Osteoblast (primary cell): ENCODE measurements at regions not wholly inside any gene's neighbourhood (a gene's known extent, or its start where the extent isn't known, plus 50 kb on each side); places are given as distances from the start of the nearest gene placed in this dataset.

Experiments
- DNase-seq: peaks from one replicate; pipeline ENCODE4 v3.0.0; 2011; ENCODE audit warnings: low spot score, mixed read lengths; ENCODE audit not compliant: insufficient read length; ENCODE audit errors: missing footprints
- H2AFZ ChIP-seq: 2 replicates; pipeline ENCODE4 v1.6.0; 2011; ENCODE audit warnings: mild to moderate bottlenecking, low read length
- H3K27ac ChIP-seq: 2 replicates; pipeline ENCODE4 v1.5.1; 2011; ENCODE audit warnings: mild to moderate bottlenecking, low read depth, low read length, moderate library complexity
- H3K27me3 ChIP-seq: 2 replicates; pipeline ENCODE4 v1.6.0; 2012; ENCODE audit warnings: mild to moderate bottlenecking, control low read depth, inconsistent platforms, low read length, moderate library complexity; ENCODE audit not compliant: insufficient read depth
- H3K36me3 ChIP-seq: 2 replicates; pipeline ENCODE4 v1.5.1; 2011; ENCODE audit warnings: mild to moderate bottlenecking, low read length, control low read depth, moderate library complexity; ENCODE audit not compliant: insufficient read depth
- H3K4me1 ChIP-seq: 2 replicates; pipeline ENCODE4 v1.5.1; 2011; ENCODE audit warnings: mild to moderate bottlenecking, low read length, control low read depth, moderate library complexity; ENCODE audit not compliant: insufficient read depth
- H3K4me2 ChIP-seq: 2 replicates; pipeline ENCODE4 v1.6.0; 2011; ENCODE audit warnings: mild to moderate bottlenecking, low read length; ENCODE audit not compliant: insufficient read depth
- H3K4me3 ChIP-seq: fragments of 200-600 bp; sonication (generic); 3 replicates; pipeline ENCODE4 v1.5.1; 2012; ENCODE audit warnings: mild to moderate bottlenecking, low read length, inconsistent platforms; ENCODE audit not compliant: insufficient read depth
- H3K79me2 ChIP-seq: 2 replicates; pipeline ENCODE4 v1.6.0; 2012; ENCODE audit warnings: mild to moderate bottlenecking, low read length, control low read depth, inconsistent platforms; ENCODE audit not compliant: insufficient read depth
- H3K9me3 ChIP-seq: 2 replicates; pipeline ENCODE4 v1.5.1; 2011; ENCODE audit warnings: low read depth, low read length, control low read depth
- H4K20me1 ChIP-seq: 2 replicates; pipeline ENCODE4 v1.6.0; 2012; ENCODE audit warnings: mild to moderate bottlenecking, low read length, control low read depth; ENCODE audit not compliant: insufficient read depth
- TF ChIP-seq, protein P1 (sequence below): IDR thresholded peaks from 2 replicates; pipeline ENCODE4 v1.5.1; 2011; ENCODE audit warnings: mild to moderate bottlenecking, low read depth, low read length, moderate library complexity; ENCODE audit errors: extremely low read depth

DNA sequence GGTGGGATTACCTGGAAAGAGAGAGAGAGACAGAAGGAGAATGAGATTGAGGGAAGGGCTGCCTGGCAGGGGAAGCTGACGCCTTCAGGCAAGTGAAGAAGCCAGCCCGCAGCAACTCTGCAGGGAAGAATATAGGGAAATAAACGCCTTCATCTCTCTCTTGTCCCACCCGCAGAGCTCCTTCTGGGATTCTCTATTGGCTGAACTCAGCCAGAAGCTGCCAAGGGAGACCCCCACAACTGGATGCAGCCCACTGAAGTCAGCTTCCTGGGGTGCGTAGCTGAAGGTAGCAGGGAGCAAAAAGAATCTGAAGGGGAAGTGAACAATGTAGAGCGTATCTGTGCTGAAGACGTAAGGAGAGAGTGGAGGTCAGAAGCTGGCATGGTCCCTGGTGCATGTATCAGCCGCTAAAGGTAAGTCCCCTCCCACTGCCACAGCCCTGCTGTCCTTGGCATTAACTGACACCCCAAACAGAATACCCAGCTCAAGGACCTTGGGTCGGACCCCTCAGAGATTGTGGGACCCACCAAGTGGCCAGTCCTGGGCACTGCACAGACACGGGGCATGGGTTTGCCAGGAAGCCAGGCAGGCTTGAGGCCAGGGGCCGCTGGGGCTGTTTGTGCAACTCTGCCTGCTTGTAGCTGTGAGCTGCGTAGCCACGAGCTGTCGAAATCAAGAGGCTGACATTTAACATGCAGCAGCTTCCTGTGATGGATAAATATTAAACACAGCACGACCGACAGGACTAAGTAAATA lies 469.9 kb downstream of the MN1 start:
- Histone ChIP-seq H3K9me3 (peaks cover 2% of the 10 kb centered on the region), H3K4me1 (no peaks in the 10 kb centered on the region), H3K79me2 (no peaks in the 10 kb centered on the region), H4K20me1 (no peaks in the 10 kb centered on the region), H3K27ac (no peak overlapping the region), H2AFZ (peak overlapping the region; percentile 52), H3K4me3 (no peak overlapping the region), H3K36me3 (no peaks in the 10 kb centered on the region), H3K27me3 (peaks cover 21% of the 10 kb centered on the region), H3K4me2 (no peak overlapping the region)
- TF ChIP-seq, protein P1, sequence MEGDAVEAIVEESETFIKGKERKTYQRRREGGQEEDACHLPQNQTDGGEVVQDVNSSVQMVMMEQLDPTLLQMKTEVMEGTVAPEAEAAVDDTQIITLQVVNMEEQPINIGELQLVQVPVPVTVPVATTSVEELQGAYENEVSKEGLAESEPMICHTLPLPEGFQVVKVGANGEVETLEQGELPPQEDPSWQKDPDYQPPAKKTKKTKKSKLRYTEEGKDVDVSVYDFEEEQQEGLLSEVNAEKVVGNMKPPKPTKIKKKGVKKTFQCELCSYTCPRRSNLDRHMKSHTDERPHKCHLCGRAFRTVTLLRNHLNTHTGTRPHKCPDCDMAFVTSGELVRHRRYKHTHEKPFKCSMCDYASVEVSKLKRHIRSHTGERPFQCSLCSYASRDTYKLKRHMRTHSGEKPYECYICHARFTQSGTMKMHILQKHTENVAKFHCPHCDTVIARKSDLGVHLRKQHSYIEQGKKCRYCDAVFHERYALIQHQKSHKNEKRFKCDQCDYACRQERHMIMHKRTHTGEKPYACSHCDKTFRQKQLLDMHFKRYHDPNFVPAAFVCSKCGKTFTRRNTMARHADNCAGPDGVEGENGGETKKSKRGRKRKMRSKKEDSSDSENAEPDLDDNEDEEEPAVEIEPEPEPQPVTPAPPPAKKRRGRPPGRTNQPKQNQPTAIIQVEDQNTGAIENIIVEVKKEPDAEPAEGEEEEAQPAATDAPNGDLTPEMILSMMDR = peak; percentile 49
- DNase-seq = peak; percentile 83

DNA sequence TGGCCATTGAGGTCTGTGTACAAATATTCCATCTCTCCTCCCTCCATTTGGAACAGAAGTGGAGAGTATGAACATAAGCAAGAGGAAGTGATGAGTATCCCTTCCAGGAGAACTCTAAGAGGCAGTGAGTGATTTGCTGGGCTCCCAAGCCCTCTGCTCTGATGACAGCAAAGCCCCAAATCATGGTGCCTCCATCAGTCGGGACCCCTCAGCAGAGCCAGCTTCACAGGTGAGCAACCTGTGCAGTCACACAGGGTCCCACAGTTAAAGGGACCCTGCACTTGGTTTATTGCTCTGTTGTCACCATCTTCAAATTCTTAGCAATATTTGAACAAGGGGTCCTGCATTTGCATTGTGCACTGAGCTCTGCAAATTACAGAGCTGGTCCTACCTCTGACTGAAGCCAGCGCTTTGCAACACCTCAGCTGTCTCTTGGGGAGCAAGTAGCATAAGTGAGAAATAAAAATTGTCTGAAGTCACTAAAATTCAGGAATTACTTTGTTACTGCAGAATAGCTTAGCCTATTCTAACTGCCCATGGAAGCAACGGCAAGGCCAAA lies 466.4 kb downstream of the MN1 start:
- no peak for DNase-seq
- H3K4me2 ChIP-seq = no peak overlapping the region
- H3K36me3 ChIP-seq = no peaks in the 10 kb centered on the region
- TF ChIP-seq, protein P1 = no peak
- H3K9me3 ChIP-seq = peaks cover 2% of the 10 kb centered on the region
- H3K4me1 ChIP-seq = no peaks in the 10 kb centered on the region
- no peaks in the 10 kb centered on the region for H3K79me2 ChIP-seq
- H3K4me3 ChIP-seq = no peak overlapping the region
- H4K20me1 ChIP-seq = no peaks in the 10 kb centered on the region
- peaks cover 16% of the 10 kb centered on the region for H3K27me3 ChIP-seq
- no peak overlapping the region for H3K27ac ChIP-seq
- no peak overlapping the region for H2AFZ ChIP-seq

DNA sequence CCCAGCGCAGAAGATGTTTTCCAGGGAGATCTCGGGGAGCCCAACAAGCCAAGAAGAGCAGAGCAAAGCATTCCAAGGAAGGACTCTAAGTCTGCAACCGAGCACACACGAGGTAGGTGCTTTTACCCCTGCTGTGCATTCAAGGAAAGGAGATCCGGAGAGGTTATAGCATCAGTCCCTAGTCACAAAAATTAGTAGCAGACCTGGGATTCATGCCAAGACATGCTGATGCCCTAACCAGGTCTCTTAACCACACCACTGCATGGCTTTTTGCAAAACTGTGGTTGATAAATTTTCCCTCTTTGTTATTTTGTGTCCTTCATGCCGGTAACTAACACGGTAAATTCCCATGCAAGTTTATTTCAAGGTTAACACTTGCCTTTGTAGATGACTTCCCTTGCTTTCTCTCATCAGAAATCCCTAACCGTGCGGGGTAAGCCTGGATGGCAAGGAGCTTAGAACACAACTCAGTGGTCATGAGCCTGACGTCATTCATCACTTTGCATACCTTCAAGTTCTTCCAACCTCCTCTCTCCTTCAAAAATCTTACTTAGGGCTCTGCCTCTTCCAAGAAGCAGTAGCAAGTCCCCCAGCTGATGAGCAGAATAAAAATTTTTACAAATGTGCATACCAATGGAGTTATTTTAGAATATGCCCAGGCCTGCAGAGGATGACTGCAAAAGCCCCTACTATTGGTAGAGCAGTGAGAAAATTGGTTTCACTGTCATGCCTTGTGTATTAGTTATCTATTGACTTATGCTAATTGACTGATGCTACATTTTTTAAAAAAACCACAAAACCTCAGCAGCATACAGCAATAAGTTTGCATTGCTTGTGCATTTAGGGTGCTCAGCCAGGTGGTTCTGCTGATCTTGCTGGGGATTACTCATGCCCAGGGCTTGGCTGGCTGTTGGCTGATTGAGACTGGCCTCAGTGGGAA lies 465.1 kb downstream of the MN1 start:
- Histone ChIP-seq H3K9me3 (peaks cover 2% of the 10 kb centered on the region), H4K20me1 (no peaks in the 10 kb centered on the region), H3K4me1 (no peaks in the 10 kb centered on the region), H3K36me3 (no peaks in the 10 kb centered on the region), H3K27ac (no peak overlapping the region), H3K4me2 (no peak overlapping the region), H3K4me3 (no peak overlapping the region), H3K27me3 (peaks cover 12% of the 10 kb centered on the region), H2AFZ (no peak overlapping the region), H3K79me2 (no peaks in the 10 kb centered on the region)
- TF ChIP-seq, protein P1 = no peak
- DNase-seq = no peak
